ENCODE measurements at regions not wholly inside any gene's neighbourhood (a gene's known extent, or its start where the extent isn't known, plus 50 kb on each side); places are given as distances from the start of the nearest gene placed in this dataset.

GRCh38 chr13:81606074-81606473 lies 1265.1 kb upstream of the SPRY2 start:
- TF ChIP-seq CTCF (IDR thresholded peaks at IDR 0.05) (no peak), POLR2A (IDR thresholded peaks at IDR 0.05) (no peak)

Measured in upper lobe of left lung (tissue), 4 donors.